ENCODE measurements at regions not wholly inside any gene's neighbourhood (a gene's known extent, or its start where the extent isn't known, plus 50 kb on each side); places are given as distances from the start of the nearest gene placed in this dataset.

- TF ChIP-seq YY1 (IDR thresholded peaks at IDR 0.05; ENCODE audit: low read depth, low read length) (no peak), ZNF24 (IDR thresholded peaks at IDR 0.05) (no peak), TBL1XR1 (IDR thresholded peaks at IDR 0.05; ENCODE audit: low read depth, low read length) (no peak), ZBTB40 (IDR thresholded peaks at IDR 0.05; ENCODE audit: borderline replicate concordance) (no peak)
Observed at GRCh38 chr6:11418290-11418905, 119.2 kb upstream of the TMEM170B start (continued).

- WGBS (ENCODE audit: insufficient coverage, insufficient replicate concordance, low lambda C conversion rate, missing lambda C conversion rate): over 99% methylated on average over 49 of the region's 54 CpGs
- no TSS peak for BruUV-seq (replicated peaks)
- no peak for ATAC-seq
- H3K4me3 ChIP-seq: no peak overlapping the region
- intact Hi-C loops (cut with micrococcal nuclease; ENCODE audit: unreplicated experiment): no loop called here
- ChIA-PET CTCF (interaction anchor here (1.0 to 1.9 kb wide), 2 partner anchors 11 to 15 kb away, joined by 4 to 10 read pairs; no protein-coding TSS in a partner anchor), POLR2A (interaction anchor here (0.7 to 3.4 kb wide), 5 partner anchors 8 to 43 kb away, joined by 3 to 15 read pairs (median 3); no protein-coding TSS in a partner anchor), SMC1A (ENCODE audit: uncharacterized antibody, unreplicated experiment) (interaction anchor here (0.6 to 5.5 kb wide), 10 partner anchors 9 to 242 kb away, joined by 3 to 110 read pairs (median 4); no protein-coding TSS in a partner anchor), RAD21 (ENCODE audit: unreplicated experiment) (interaction anchor here (0.8 to 5.7 kb wide), 6 partner anchors 13 to 273 kb away, joined by 3 to 86 read pairs (median 20); no protein-coding TSS in a partner anchor)
- FAIRE-seq: no peak
- no peak overlapping the region for H2AFZ ChIP-seq (ENCODE audit: control insufficient read depth, low read depth, low read length)
- no peak overlapping the region for H3K9ac ChIP-seq (ENCODE audit: control insufficient read depth, insufficient read depth, low read length)
- peaks cover 10% of the 10 kb centered on the region for H3K9me3 ChIP-seq (replicated peaks; ENCODE audit: control insufficient read depth, insufficient read depth, low read length)
- TF ChIP-seq ZBTB33 (IDR thresholded peaks at IDR 0.05): peak; percentile 5; the same call in 1 of the 2 replicates
- TF ChIP-seq USF2 (IDR thresholded peaks at IDR 0.05; ENCODE audit: borderline replicate concordance, low read depth, low read length): no peak
- TF ChIP-seq ATF3 (IDR thresholded peaks at IDR 0.05; ENCODE audit: borderline replicate concordance, extremely low read depth, low read depth, low read length): no peak
- no peak for TF ChIP-seq EED (IDR thresholded peaks at IDR 0.05; ENCODE audit: low read depth)
- no peak for TF ChIP-seq ELK1 (IDR thresholded peaks at IDR 0.05; ENCODE audit: low read depth, low read length)
- TF ChIP-seq MTA3 (IDR thresholded peaks at IDR 0.05; ENCODE audit: borderline replicate concordance, low read length): no peak
- TF ChIP-seq SREBF1 (IDR thresholded peaks at IDR 0.05; ENCODE audit: low read length): no peak
- H4K20me1 ChIP-seq (ENCODE audit: control insufficient read depth, insufficient read depth): no peaks in the 10 kb centered on the region
- no peak for DNase-seq (ENCODE audit: low read depth, low spot score)
- peaks cover 17% of the 10 kb centered on the region for H3K4me1 ChIP-seq (ENCODE audit: control insufficient read depth, insufficient read depth, low read length)
- in situ Hi-C loops (cut with MboI): no loop called here
- H3K27me3 ChIP-seq (replicated peaks in 1 of 2; ENCODE audit: control insufficient read depth in 2 of 2, insufficient read depth in 2 of 2, low read length in 1 of 2): no peaks in the 10 kb centered on the region
- H3K79me2 ChIP-seq (ENCODE audit: control insufficient read depth, insufficient read depth, low read length): no peaks in the 10 kb centered on the region
- no peak overlapping the region for H3K4me2 ChIP-seq (ENCODE audit: control insufficient read depth, insufficient read depth)
- no peaks in the 10 kb centered on the region for H3K36me3 ChIP-seq (ENCODE audit: control insufficient read depth in 2 of 2, insufficient read depth in 2 of 2, low read length in 1 of 2)
- H3K27ac ChIP-seq (ENCODE audit: control insufficient read depth, insufficient read depth): no peak overlapping the region
Observed at GRCh38 chr6:11416936-11417576, 120.5 kb upstream of the TMEM170B start.

All from GM12878 (cell line).